ENCODE measurements at regions not wholly inside any gene's neighbourhood (a gene's known extent, or its start where the extent isn't known, plus 50 kb on each side); places are given as distances from the start of the nearest gene placed in this dataset.
"Not testable (repeated sequence)": the region's sequence is repeated elsewhere in the genome, so short reads cannot be mapped to it uniquely, and the experiment has no call there.

DNA sequence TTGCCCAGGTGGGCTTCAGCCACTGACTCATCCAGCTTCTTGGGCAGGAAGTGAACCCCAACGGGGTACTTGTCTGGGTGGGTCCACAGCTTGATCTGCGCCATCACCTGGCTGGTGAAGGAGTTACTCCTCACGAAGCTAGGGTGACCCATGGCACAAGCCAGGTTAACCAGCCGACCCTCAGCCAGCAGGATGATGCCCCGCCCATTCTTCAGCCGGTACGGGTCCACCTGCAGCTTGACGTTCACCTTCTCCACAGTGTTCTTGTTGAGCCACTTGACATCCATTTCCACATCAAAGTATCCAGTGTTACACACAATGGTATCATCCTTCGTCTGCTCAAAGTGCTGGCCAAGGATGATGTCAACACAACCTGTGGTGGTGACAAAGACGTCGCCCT lies 121.3 kb upstream of the NXPH2 start:
- DNase-seq = no peak

DNA sequence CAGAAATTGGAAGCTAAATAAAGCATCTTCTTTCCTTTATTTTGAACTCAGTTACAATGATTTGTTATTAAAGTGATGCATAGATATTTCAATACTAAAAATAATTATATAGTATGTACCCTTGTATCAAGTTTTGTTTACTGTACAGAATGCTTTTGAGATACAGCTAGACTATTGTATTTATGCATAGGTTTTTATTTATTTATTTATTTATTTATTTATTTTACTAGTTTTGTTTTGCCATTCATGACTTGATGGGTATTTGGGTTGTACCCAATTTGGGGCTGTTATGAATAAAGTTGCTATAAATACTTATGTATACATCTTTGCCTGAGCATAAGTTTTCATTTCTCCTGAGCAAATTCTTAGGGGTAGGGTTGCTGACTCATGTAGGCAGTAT lies 118.7 kb upstream of the NXPH2 start:
- DNase-seq = no peak

DNA sequence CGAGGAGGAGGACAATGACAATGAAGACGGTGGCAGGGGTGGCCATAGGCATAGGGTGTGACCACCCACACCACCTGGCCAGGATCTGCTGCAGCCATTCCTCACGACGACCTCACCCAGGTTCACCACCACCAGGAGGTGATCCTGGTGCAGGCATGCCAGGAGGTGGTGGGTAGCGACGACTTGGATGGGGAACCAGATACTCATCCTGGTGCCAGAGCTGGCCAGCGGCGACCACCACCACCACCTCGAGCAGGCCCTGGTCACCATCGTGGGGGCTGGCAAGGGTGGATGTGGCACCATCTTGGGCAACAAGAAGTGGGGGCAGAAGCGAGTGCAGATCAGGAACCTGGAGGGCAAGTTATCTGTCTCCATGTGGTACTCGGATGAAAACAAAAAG lies 117.1 kb upstream of the NXPH2 start:
- no peak for DNase-seq

DNA sequence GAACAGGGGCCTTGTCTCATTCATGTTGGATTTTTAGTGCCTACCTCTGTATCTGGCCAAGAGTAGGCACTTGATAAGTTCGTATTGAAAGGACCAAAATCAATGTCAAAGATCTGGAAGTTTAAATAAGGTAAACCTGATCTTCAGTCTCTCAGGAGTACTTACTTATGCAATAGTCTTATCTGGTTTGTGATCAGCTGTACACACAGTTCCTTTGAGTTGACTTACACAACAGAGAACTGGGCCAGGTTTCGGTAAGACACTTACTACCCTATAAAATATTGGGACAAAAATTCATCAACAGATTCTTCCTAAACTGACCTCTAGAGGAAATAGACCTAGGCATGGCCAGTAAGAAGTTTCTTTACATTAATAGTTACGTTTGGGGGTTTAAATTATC lies 113.6 kb upstream of the NXPH2 start:
- DNase-seq = no peak

DNA sequence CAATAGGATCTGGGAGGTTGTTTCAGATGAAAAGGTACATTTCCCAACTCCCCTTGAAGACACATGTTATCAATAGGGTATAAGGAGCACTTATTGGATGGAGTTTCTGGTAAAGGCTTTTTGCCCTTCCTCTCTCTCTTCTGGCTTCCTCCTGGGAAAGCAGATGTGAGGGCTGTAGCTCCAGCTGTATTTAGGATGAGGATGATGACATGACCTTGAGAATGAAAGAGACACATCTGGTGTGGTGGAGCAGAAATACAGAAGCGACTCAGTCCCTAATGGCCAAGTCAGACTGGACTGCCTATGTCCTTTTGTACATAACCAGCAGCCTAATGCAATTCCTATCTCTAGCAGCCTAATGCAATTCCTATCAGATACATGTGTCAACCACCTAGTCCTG lies 100.9 kb upstream of the NXPH2 start:
- no peak for DNase-seq

DNA sequence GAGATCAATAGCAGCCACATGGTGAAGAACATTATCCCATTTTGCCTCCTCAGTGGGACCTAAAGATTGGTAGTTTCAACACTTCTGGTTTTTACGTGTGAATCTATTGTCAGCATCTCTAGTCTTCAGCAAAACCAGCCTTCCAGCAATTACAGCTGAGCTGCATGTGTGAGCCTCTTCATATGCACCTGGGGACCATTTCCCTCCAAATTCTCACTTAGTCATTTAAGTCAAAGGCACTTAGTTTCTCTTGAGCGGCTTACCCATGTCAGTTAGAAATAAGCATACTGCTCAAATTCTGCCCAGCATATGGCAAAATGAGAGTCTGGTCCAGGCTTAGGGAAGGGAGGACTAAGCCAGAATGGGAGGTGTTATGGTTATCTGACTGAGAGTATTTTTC lies 99.7 kb upstream of the NXPH2 start:
- no peak for DNase-seq

DNA sequence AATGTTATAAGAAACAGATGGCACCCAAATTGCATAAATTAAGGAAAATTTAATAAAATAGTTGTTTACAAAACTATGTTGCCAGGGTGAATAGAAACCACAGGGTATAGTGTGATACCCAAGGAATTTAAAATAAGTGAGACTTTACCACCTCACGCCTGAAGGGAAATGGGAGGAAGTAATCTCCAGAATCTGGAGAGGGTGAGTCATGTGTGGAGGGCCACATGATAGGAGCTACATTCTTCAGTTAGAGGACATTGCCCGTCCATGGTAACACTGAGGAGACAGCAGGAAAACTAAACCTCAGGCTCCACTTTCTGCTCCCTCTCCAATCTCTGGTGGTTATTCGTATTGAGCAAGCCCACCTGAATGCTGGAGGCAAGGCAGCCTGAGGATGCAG lies 97.2 kb upstream of the NXPH2 start:
- DNase-seq = no peak

DNA sequence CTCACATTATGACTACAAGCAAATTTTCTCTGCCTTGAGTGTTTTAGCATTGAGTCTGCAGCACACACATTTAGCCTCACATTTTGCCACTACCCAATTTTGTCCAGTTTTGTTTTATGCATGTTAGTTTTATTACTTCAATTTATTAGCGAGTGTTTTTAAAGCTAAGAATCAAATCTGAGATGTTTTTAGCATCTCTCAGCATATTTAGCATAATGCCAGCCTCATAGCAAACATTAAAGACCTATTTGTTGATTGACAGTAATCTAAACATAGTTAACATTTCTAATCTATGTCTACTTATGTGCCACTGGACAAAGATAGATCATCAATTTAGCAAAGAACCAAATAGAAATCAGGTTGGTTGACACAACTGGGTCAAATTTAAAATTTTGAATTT lies 94.1 kb upstream of the NXPH2 start:
- no peak for DNase-seq

DNA sequence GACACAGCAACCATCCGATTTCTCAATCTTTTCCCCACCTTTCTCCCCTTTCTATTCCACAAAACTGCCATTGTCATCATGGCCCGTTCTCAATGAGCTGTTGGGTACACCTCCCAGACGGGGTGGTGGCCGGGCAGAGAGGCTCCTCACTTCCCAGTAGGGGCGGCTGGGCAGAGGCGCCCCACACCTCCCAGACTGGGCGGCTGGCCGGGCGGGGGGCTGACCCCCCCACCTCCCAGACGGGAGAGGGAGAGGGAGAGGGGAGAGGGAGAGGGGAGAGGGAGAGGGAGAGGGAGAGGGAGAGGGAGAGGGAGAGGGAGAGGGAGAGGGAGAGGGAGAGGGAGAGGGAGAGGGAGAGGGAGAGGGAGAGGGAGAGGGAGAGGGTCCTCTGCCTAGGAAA lies 91.9 kb upstream of the NXPH2 start:
- DNase-seq = not testable (repeated sequence)

DNA sequence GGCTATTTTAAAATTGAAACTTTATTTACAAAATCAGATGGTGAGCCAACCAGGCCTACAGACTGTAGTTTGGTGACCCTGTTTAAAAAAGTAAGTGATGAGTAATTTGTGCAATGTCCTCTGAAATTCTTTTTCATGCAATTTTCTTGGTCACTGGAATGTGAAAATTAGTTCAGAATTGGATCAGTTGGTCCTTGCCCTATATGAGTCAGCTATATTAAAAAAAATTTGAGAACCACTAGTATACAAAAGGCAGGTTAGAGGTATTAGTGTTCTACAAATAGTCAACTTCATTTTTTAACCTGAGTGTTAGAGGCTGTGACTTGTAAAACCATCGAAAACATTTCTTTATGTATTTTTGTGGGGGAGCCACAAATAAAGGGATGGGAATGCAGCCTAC lies 91.1 kb upstream of the NXPH2 start:
- no peak for DNase-seq

DNA sequence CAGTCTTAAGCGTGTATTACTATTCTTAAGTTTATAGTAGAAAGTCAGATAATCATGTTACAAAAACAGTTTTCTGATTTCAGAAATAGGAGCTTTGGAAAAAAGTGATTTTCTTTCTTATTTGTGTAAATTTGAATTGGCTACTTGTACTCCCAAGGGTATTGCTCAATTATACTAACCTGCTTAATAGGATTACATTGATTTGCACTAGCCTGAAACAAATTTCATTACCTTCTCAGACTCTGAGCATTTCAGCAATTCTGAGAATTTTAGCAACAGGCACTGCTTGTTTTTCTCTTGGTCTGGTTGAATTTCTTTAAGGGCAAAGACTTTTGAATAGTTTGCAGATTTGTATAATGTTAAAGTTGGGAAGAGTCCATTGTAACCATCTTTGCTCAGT lies 87.2 kb upstream of the NXPH2 start:
- no peak for DNase-seq

DNA sequence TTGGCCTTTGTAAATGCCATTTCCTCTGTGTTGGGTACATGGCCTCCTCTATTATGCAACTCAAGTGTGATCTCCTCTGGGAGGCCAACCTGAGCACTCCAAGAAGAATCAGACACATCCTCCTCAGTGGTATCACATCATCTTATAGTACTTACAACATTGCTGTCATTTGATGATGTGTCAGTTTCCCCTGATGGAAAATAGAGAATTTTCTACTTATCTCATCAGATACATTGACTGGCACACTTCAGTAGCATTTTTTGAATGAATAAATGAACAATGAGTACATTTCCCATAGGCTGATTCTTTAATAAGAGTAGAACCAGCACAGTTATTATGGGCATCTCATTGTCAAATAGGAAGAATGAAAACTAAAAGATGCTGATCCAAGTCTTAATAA lies 86.6 kb upstream of the NXPH2 start:
- DNase-seq = no peak

DNA sequence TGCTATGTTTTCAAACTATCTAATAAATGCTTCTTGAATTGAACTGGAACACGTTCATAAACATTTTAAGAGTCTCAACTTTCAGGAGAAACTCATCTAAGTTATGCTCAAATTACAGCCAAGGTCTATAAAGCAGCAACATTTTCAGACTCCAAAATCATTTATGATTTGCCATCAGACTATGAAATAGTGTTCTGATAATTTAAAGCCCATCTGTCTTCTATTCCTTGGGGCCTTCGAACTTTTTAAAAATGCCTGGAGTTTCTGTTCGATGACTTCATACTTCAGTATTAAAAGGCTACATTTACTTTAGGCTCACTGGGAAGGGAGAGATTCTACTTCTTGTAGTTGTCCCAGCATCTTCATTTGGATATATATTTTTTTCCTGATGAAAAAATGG lies 73.6 kb upstream of the NXPH2 start:
- no peak for DNase-seq

DNA sequence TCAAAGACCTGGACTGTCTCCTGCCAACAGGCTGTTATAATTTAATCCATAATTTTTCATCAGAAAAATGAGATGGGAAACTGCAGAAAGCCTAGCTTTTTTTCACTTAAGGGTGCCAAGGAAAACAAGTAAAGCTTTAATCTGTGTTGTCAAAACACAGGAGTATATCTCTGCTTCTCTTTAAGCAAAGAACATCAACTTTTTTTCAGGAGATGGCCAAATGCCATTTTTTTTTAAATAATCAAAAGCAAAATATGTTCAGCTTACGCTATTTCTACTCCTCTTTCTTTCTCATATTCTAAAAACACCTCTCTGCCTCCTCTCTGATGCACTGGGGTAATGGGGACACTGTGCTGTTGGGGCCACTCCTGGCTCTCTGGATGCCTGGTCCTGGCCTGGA lies 73.1 kb upstream of the NXPH2 start:
- DNase-seq = no peak

DNA sequence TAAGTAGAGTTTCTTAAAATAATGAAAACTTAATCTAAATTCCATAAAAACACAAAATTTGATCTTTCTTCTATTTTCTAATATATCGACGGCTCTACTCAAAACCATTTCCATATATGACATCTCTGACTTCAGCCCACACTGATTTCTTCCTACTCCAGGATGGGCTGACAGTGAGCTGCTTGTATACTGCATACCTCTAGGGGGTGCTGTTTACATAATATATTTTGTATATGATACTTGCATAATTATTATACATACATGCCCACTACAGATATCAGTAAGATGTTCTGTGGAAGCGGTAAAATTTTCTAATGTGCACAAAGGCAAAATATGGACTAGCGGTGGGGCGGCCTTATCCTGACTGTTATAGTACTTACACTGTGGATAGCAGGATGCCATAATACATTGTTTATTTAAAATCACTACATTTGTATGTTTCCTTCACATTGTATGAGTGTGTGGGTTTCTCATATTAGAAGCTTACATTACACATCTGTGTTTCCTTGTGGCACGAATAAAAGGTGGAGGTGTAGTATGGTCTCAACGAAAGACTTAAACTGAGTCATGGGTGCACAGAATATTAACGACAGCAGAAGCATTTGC lies 66.1 kb upstream of the NXPH2 start:
- DNase-seq = peak in 1 of 2 donors; percentile 7

DNA sequence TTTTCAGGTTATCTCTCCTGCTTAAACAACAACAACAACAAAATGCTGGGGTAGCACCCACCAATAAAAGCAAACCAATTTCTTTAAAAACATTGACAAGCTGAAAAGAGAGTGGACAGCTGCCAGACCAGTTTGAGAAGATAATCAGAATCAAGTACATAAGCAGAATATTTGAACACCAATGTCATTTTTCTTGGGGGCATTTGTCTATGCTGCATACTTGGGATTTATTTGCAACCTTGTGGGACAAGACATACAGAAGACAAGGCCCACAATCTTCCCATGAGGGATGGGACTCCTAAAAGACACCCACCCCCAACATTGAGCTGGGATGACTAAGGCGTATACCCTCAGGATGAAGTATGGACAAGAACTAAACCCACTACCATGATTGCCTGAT lies 62.2 kb upstream of the NXPH2 start:
- no peak for DNase-seq

DNA sequence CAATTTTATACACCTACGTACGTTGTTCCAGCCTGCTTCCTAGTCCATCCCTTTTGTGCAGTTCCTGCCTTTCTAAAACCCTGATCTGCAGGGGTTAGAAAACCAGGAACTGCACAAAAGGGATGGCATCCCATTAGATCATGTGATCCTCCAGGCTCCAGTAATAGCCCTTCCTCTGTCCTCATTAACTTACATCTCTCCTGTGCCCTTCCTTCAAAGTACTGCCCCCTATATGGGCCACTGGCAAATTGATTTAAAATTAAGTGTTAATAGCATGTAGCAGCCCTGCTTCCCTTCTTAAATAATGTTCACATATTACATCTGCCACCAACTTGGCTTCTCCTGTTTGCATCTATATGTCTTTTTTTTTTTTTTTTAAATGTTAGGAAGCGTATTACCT lies 61.3 kb upstream of the NXPH2 start:
- DNase-seq = no peak

DNA sequence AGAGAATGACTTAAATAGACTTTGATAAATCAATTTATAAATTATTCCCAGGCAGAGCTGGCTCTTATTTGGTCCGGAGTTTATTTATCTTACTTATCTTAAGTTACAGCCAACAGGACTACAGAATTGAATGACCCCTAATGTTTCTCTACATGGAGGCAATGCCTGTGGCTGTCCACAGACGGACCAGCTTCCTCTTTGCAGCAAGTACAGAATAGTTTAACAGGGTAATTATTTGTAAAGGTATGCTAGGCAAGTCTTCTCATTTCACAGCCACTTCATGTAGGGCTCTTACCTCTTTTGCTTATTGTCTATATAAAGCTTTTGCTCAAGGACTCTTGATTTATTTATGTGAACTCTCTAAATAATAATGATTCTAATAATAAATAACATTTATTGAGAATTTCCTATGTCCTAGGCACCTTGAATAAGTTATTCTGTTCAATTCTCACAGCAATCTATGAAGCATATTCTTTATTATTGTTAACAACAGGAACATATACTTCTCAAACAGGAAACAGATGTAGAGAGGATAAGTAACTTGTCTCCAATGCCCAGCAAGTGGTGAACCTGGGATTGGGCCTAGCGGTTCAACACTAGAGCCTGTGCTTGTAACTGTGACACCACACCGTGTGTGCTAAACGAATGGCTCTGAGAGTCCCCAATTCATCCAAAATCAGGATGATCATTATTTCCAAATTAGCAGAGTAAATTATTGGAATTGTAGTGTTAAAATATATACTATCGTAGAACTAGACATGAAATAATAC lies 58.8 kb upstream of the NXPH2 start:
- no peak for DNase-seq

DNA sequence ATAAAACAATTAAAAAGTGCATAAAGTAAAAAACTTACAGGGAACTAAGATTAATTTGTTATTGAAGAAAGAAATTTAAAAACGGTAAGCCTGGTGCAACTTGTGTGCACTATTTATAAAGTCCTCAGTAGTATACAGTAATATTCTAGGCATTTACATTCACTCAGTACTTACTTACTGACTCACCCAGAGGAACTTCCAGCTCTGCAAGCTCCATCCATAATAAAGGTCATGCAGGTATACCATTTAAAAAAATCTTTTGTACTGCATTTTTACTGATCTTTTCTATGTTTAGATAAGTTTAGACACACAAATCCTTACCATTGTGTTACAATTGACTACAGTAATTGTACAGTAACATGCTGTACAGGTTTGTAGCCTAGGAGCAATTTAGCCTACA lies 51.5 kb upstream of the NXPH2 start:
- DNase-seq = no peak

DNA sequence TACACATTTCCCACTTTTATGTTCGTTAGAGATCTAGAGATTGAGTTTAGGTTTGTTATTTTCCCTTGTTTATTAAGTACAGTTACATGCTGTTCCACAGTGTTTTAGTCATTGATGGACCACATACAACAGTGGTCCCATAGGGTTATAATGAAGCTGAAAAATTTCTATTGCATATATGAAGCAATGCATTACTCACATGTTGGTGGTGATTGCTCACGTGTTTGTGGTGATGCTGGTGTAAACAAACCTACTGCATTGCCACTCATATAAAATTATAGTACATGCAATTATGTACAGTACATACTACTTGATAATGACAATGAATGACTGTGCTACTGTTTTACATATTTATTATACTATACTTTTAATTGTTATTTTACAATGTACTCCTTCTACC lies 51.0 kb upstream of the NXPH2 start:
- no peak for DNase-seq

DNA sequence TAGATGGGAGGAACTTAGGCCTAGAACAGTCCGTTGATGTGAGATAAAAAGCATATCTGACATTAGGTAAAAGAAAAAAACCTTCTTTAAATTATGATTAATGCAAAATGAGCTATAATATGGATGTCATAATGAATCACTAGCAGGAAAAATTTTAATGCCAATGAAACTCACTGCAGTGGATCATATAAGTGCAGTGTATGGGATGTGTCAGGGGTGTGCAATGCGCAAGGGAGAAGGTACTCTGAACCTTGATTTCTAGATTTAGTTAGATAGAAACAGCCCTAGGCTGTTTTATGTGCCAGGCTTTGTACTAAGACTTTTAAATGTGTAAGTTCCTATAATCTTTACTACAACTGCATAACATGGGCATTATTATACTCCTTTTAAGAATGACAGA lies 50.4 kb upstream of the NXPH2 start:
- no peak for DNase-seq

Measured in CD4-positive, alpha-beta T cell treated with Interleukin-4 for 1 hour (primary cell).